ENCODE measurements at regions not wholly inside any gene's neighbourhood (a gene's known extent, or its start where the extent isn't known, plus 50 kb on each side); places are given as distances from the start of the nearest gene placed in this dataset.

- no peak overlapping the region for H3K4me2 ChIP-seq (ENCODE audit: insufficient read depth, low read length)
- H3K9me3 ChIP-seq (ENCODE audit: low read depth, low read length), result peaks cover 3% of the 10 kb centered on the region
- no peak overlapping the region for H3K4me3 ChIP-seq (ENCODE audit: insufficient read depth, low read length)
- H4K20me1 ChIP-seq (ENCODE audit: insufficient read depth, low read length), result no peaks in the 10 kb centered on the region
- TF ChIP-seq CTCF (IDR thresholded peaks at IDR 0.05; ENCODE audit: extremely low read depth, low read depth, low read length), result no peak
- no peaks in the 10 kb centered on the region for H3K4me1 ChIP-seq (ENCODE audit: insufficient read depth, low read length)
- no peak overlapping the region for H3K27ac ChIP-seq (ENCODE audit: low read depth, low read length)
- no peak overlapping the region for H2AFZ ChIP-seq (ENCODE audit: low read length)
- no peaks in the 10 kb centered on the region for H3K79me2 ChIP-seq (ENCODE audit: insufficient read depth, low read length)
- no peaks in the 10 kb centered on the region for H3K27me3 ChIP-seq (ENCODE audit: insufficient read depth, low read length)
- DNase-seq (ENCODE audit: insufficient read length, low spot score, missing footprints), result no peak
- no peaks in the 10 kb centered on the region for H3K36me3 ChIP-seq (ENCODE audit: insufficient read depth, low read length)
Observed at GRCh38 chr13:54445865-54446264, 1417.3 kb downstream of the OLFM4 start.

DNA sequence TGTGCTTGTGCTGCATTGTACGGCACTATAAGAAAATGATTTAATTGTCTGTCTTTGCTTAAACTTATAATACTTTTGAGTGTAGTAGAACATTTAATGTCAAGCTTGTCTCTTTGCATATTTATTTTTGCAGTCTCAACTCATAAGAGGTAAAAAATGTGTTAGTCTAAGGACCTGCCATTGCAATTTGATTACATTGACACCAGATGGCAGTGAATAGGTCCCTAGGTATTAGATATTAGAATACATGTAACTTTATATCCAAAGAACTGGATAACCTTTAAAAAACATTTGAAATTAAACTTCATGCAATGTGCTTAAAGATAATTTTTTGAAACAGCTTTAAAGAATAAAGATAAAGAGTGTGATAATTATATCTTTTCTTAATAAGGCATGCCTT is 1421.3 kb downstream of the OLFM4 start:
- no peak overlapping the region for H3K4me3 ChIP-seq (ENCODE audit: insufficient read depth, low read length)

GRCh38 chr13:54484166-54484565 is 1455.6 kb downstream of the OLFM4 start:
- no peaks in the 10 kb centered on the region for H4K20me1 ChIP-seq (ENCODE audit: insufficient read depth, low read length)
- H3K27ac ChIP-seq (ENCODE audit: low read depth, low read length), result no peak overlapping the region
- DNase-seq (ENCODE audit: insufficient read length, low spot score, missing footprints), result no peak
- H3K4me1 ChIP-seq (ENCODE audit: insufficient read depth, low read length), result no peaks in the 10 kb centered on the region
- no peak overlapping the region for H3K4me3 ChIP-seq (ENCODE audit: insufficient read depth, low read length)
- no peak overlapping the region for H3K4me2 ChIP-seq (ENCODE audit: insufficient read depth, low read length)
- TF ChIP-seq CTCF (IDR thresholded peaks at IDR 0.05; ENCODE audit: extremely low read depth, low read depth, low read length), result no peak
- no peaks in the 10 kb centered on the region for H3K79me2 ChIP-seq (ENCODE audit: insufficient read depth, low read length)
- H2AFZ ChIP-seq (ENCODE audit: low read length), result no peak overlapping the region
- H3K36me3 ChIP-seq (ENCODE audit: insufficient read depth, low read length), result no peaks in the 10 kb centered on the region
- H3K27me3 ChIP-seq (ENCODE audit: insufficient read depth, low read length), result no peaks in the 10 kb centered on the region
- peaks cover 2% of the 10 kb centered on the region for H3K9me3 ChIP-seq (ENCODE audit: low read depth, low read length)

More for the DNA sequence above, 1421.3 kb downstream of the OLFM4 start:
- H4K20me1 ChIP-seq (ENCODE audit: insufficient read depth, low read length), result no peaks in the 10 kb centered on the region
- H3K27me3 ChIP-seq (ENCODE audit: insufficient read depth, low read length), result no peaks in the 10 kb centered on the region
- no peaks in the 10 kb centered on the region for H3K36me3 ChIP-seq (ENCODE audit: insufficient read depth, low read length)
- no peak overlapping the region for H3K4me2 ChIP-seq (ENCODE audit: insufficient read depth, low read length)
- H3K79me2 ChIP-seq (ENCODE audit: insufficient read depth, low read length), result no peaks in the 10 kb centered on the region
- H3K9me3 ChIP-seq (ENCODE audit: low read depth, low read length), result no peaks in the 10 kb centered on the region
- H3K4me1 ChIP-seq (ENCODE audit: insufficient read depth, low read length), result no peaks in the 10 kb centered on the region
- TF ChIP-seq CTCF (IDR thresholded peaks at IDR 0.05; ENCODE audit: extremely low read depth, low read depth, low read length), result no peak
- H2AFZ ChIP-seq (ENCODE audit: low read length), result no peak overlapping the region
- no peak for DNase-seq (ENCODE audit: insufficient read length, low spot score, missing footprints)
- H3K27ac ChIP-seq (ENCODE audit: low read depth, low read length), result no peak overlapping the region

- DNase-seq (ENCODE audit: insufficient read length, low spot score, missing footprints), result no peak
- no peaks in the 10 kb centered on the region for H4K20me1 ChIP-seq (ENCODE audit: insufficient read depth, low read length)
- H3K9me3 ChIP-seq (ENCODE audit: low read depth, low read length), result peaks cover 2% of the 10 kb centered on the region
- no peak overlapping the region for H3K4me3 ChIP-seq (ENCODE audit: insufficient read depth, low read length)
- no peak overlapping the region for H2AFZ ChIP-seq (ENCODE audit: low read length)
- no peaks in the 10 kb centered on the region for H3K36me3 ChIP-seq (ENCODE audit: insufficient read depth, low read length)
- no peak for TF ChIP-seq CTCF (IDR thresholded peaks at IDR 0.05; ENCODE audit: extremely low read depth, low read depth, low read length)
- no peaks in the 10 kb centered on the region for H3K79me2 ChIP-seq (ENCODE audit: insufficient read depth, low read length)
- no peak overlapping the region for H3K27ac ChIP-seq (ENCODE audit: low read depth, low read length)
- H3K4me1 ChIP-seq (ENCODE audit: insufficient read depth, low read length), result no peaks in the 10 kb centered on the region
- no peak overlapping the region for H3K4me2 ChIP-seq (ENCODE audit: insufficient read depth, low read length)
- no peaks in the 10 kb centered on the region for H3K27me3 ChIP-seq (ENCODE audit: insufficient read depth, low read length)
Observed at GRCh38 chr13:54486421-54487166, 1458.0 kb downstream of the OLFM4 start.

Measured in osteoblast (primary cell).